ENCODE measurements at regions not wholly inside any gene's neighbourhood (a gene's known extent, or its start where the extent isn't known, plus 50 kb on each side); places are given as distances from the start of the nearest gene placed in this dataset.

DNA sequence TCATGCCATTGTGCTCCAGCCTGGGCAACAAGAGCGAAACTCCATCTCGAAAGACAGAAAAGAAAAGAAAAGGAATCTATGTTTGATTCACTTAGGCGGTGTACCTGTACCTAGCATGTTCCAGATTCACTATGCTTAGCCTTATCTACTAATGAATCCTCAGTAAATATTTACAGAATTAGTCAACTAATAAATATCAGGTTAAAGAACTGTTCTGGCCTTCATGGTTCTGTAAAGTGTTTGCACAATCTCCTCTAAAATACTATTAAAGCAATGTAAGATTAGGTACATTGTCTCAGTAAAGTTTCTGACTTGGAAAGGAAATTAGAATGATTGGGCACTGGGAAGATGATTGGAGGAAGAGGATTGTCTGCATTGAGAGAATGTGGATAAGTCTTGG, 2770.4 kb downstream of the PCDH9 start:
- TF ChIP-seq ZFP30 (CRISPR knock-in tag; IDR thresholded peaks at IDR 0.05) (no peak), RARB (CRISPR knock-in tag; IDR thresholded peaks at IDR 0.05) (no peak), TCF4 (CRISPR knock-in tag; IDR thresholded peaks at IDR 0.05; ENCODE audit: borderline replicate concordance) (no peak), SNAI2 (CRISPR knock-in tag; IDR thresholded peaks at IDR 0.05) (no peak), CSDC2 (CRISPR knock-in tag; IDR thresholded peaks at IDR 0.05) (no peak), ARNTL (CRISPR knock-in tag; IDR thresholded peaks at IDR 0.05; ENCODE audit: borderline replicate concordance, low read depth) (no peak), ZFP3 (CRISPR knock-in tag; IDR thresholded peaks at IDR 0.05) (no peak), ZNF565 (CRISPR knock-in tag; conservative IDR thresholded peaks at IDR 0.05; ENCODE audit: low read depth) (no peak), GLIS3 (CRISPR knock-in tag; IDR thresholded peaks at IDR 0.05) (no peak)
- TF ChIP-seq, protein P1, sequence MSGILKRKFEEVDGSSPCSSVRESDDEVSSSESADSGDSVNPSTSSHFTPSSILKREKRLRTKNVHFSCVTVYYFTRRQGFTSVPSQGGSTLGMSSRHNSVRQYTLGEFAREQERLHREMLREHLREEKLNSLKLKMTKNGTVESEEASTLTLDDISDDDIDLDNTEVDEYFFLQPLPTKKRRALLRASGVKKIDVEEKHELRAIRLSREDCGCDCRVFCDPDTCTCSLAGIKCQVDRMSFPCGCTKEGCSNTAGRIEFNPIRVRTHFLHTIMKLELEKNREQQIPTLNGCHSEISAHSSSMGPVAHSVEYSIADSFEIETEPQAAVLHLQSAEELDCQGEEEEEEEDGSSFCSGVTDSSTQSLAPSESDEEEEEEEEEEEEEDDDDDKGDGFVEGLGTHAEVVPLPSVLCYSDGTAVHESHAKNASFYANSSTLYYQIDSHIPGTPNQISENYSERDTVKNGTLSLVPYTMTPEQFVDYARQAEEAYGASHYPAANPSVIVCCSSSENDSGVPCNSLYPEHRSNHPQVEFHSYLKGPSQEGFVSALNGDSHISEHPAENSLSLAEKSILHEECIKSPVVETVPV (CRISPR knock-in tag; IDR thresholded peaks at IDR 0.05), result no peak
- TF ChIP-seq, protein P2, sequence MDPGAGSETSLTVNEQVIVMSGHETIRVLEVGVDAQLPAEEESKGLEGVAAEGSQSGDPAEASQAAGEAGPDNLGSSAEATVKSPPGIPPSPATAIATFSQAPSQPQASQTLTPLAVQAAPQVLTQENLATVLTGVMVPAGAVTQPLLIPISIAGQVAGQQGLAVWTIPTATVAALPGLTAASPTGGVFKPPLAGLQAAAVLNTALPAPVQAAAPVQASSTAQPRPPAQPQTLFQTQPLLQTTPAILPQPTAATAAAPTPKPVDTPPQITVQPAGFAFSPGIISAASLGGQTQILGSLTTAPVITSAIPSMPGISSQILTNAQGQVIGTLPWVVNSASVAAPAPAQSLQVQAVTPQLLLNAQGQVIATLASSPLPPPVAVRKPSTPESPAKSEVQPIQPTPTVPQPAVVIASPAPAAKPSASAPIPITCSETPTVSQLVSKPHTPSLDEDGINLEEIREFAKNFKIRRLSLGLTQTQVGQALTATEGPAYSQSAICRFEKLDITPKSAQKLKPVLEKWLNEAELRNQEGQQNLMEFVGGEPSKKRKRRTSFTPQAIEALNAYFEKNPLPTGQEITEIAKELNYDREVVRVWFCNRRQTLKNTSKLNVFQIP (CRISPR knock-in tag; IDR thresholded peaks at IDR 0.05; ENCODE audit: borderline replicate concordance, low read depth), result no peak
- no peak for ATAC-seq

DNA sequence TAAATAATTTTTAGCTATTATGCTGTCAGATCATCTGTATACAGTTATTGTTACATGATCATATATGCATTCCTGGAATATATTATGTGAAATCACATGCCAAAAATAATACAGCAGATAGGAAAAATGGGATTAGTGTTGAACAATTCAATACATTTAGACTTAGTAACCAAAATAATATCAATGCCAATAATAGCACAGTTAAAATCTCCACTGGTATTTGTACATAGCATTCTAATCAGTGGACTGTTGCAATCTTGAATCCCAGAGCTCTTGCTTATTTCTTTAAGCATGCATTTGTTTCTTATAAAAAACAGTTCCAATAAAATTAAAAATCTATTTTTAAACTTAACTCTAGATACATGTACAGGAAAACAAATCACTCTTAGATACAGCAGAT, 2772.2 kb downstream of the PCDH9 start:
- TF ChIP-seq ZNF70 (CRISPR knock-in tag; IDR thresholded peaks at IDR 0.05), result no peak
- TF ChIP-seq ARNTL (CRISPR knock-in tag; IDR thresholded peaks at IDR 0.05; ENCODE audit: borderline replicate concordance, low read depth), result no peak
- TF ChIP-seq PPARA (CRISPR knock-in tag; IDR thresholded peaks at IDR 0.05; ENCODE audit: borderline replicate concordance), result no peak
- TF ChIP-seq ISL1 (CRISPR knock-in tag; IDR thresholded peaks at IDR 0.05), result peak; percentile 83
- peak; percentile 58; the same call in 2 of the 3 replicates for ATAC-seq

DNA sequence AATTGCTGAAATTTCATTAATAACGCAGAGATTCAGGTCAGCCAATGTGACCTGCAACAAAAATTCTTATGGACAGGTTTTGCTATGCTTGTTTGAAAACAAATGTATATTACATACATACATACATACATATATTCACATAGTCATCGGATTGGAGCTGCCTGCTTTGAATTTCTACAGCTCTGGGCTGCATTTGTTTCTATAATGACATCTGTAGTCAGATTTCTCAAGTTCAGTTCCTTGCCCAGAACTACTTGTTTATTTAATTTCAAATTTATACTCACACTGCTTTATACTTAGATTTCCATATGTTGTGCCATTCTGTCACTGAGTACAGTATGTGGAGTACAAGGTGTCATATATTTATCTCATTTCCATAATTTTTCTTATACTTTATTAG, 2775.0 kb downstream of the PCDH9 start:
- no peak for ATAC-seq
- TF ChIP-seq BACH2 (CRISPR knock-in tag; IDR thresholded peaks at IDR 0.05; ENCODE audit: borderline replicate concordance), result no peak
- TF ChIP-seq, protein P3, sequence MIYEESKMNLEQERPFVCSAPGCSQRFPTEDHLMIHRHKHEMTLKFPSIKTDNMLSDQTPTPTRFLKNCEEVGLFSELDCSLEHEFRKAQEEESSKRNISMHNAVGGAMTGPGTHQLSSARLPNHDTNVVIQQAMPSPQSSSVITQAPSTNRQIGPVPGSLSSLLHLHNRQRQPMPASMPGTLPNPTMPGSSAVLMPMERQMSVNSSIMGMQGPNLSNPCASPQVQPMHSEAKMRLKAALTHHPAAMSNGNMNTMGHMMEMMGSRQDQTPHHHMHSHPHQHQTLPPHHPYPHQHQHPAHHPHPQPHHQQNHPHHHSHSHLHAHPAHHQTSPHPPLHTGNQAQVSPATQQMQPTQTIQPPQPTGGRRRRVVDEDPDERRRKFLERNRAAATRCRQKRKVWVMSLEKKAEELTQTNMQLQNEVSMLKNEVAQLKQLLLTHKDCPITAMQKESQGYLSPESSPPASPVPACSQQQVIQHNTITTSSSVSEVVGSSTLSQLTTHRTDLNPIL (CRISPR knock-in tag; IDR thresholded peaks at IDR 0.05; ENCODE audit: low read depth), result no peak
- TF ChIP-seq, protein P4, sequence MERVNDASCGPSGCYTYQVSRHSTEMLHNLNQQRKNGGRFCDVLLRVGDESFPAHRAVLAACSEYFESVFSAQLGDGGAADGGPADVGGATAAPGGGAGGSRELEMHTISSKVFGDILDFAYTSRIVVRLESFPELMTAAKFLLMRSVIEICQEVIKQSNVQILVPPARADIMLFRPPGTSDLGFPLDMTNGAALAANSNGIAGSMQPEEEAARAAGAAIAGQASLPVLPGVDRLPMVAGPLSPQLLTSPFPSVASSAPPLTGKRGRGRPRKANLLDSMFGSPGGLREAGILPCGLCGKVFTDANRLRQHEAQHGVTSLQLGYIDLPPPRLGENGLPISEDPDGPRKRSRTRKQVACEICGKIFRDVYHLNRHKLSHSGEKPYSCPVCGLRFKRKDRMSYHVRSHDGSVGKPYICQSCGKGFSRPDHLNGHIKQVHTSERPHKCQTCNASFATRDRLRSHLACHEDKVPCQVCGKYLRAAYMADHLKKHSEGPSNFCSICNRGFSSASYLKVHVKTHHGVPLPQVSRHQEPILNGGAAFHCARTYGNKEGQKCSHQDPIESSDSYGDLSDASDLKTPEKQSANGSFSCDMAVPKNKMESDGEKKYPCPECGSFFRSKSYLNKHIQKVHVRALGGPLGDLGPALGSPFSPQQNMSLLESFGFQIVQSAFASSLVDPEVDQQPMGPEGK (CRISPR knock-in tag; IDR thresholded peaks at IDR 0.05; ENCODE audit: borderline replicate concordance), result no peak
- TF ChIP-seq ARNTL (CRISPR knock-in tag; IDR thresholded peaks at IDR 0.05; ENCODE audit: borderline replicate concordance, low read depth), result no peak
- TF ChIP-seq ZNF8 (CRISPR knock-in tag; IDR thresholded peaks at IDR 0.05), result no peak
- no peak for TF ChIP-seq ZNF70 (CRISPR knock-in tag; IDR thresholded peaks at IDR 0.05)
- no peak for TF ChIP-seq ZFP30 (CRISPR knock-in tag; IDR thresholded peaks at IDR 0.05)
- TF ChIP-seq, protein P1 (CRISPR knock-in tag; IDR thresholded peaks at IDR 0.05), result no peak
- no peak for TF ChIP-seq CSDC2 (CRISPR knock-in tag; IDR thresholded peaks at IDR 0.05)
- TF ChIP-seq ZC3H10 (CRISPR knock-in tag; IDR thresholded peaks at IDR 0.05), result no peak
- no peak for TF ChIP-seq RARB (CRISPR knock-in tag; IDR thresholded peaks at IDR 0.05)
- TF ChIP-seq, protein P5, sequence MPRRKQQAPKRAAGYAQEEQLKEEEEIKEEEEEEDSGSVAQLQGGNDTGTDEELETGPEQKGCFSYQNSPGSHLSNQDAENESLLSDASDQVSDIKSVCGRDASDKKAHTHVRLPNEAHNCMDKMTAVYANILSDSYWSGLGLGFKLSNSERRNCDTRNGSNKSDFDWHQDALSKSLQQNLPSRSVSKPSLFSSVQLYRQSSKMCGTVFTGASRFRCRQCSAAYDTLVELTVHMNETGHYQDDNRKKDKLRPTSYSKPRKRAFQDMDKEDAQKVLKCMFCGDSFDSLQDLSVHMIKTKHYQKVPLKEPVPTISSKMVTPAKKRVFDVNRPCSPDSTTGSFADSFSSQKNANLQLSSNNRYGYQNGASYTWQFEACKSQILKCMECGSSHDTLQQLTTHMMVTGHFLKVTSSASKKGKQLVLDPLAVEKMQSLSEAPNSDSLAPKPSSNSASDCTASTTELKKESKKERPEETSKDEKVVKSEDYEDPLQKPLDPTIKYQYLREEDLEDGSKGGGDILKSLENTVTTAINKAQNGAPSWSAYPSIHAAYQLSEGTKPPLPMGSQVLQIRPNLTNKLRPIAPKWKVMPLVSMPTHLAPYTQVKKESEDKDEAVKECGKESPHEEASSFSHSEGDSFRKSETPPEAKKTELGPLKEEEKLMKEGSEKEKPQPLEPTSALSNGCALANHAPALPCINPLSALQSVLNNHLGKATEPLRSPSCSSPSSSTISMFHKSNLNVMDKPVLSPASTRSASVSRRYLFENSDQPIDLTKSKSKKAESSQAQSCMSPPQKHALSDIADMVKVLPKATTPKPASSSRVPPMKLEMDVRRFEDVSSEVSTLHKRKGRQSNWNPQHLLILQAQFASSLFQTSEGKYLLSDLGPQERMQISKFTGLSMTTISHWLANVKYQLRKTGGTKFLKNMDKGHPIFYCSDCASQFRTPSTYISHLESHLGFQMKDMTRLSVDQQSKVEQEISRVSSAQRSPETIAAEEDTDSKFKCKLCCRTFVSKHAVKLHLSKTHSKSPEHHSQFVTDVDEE (CRISPR knock-in tag; IDR thresholded peaks at IDR 0.05), result no peak
- TF ChIP-seq SNAI2 (CRISPR knock-in tag; IDR thresholded peaks at IDR 0.05), result no peak
